ENCODE measurements at regions not wholly inside any gene's neighbourhood (a gene's known extent, or its start where the extent isn't known, plus 50 kb on each side); places are given as distances from the start of the nearest gene placed in this dataset.

- Histone ChIP-seq H3K36me3 (no peaks in the 10 kb centered on the region), H3K4me3 (no peak overlapping the region), H3K27me3 (no peaks in the 10 kb centered on the region), H3K9me3 (no peaks in the 10 kb centered on the region), H3K4me1 (no peaks in the 10 kb centered on the region), H3K27ac (no peak overlapping the region)
- DNase-seq (ENCODE audit: low spot score in 2 of 2) = no peak
- intact Hi-C loops (cut with DNase I) = no loop called here
- TF ChIP-seq, protein P1, sequence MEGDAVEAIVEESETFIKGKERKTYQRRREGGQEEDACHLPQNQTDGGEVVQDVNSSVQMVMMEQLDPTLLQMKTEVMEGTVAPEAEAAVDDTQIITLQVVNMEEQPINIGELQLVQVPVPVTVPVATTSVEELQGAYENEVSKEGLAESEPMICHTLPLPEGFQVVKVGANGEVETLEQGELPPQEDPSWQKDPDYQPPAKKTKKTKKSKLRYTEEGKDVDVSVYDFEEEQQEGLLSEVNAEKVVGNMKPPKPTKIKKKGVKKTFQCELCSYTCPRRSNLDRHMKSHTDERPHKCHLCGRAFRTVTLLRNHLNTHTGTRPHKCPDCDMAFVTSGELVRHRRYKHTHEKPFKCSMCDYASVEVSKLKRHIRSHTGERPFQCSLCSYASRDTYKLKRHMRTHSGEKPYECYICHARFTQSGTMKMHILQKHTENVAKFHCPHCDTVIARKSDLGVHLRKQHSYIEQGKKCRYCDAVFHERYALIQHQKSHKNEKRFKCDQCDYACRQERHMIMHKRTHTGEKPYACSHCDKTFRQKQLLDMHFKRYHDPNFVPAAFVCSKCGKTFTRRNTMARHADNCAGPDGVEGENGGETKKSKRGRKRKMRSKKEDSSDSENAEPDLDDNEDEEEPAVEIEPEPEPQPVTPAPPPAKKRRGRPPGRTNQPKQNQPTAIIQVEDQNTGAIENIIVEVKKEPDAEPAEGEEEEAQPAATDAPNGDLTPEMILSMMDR (IDR thresholded peaks at IDR 0.05) = no peak
These were observed 151.9 kb upstream of the TANK start for GRCh38 chr2:161008311-161008710.

DNA sequence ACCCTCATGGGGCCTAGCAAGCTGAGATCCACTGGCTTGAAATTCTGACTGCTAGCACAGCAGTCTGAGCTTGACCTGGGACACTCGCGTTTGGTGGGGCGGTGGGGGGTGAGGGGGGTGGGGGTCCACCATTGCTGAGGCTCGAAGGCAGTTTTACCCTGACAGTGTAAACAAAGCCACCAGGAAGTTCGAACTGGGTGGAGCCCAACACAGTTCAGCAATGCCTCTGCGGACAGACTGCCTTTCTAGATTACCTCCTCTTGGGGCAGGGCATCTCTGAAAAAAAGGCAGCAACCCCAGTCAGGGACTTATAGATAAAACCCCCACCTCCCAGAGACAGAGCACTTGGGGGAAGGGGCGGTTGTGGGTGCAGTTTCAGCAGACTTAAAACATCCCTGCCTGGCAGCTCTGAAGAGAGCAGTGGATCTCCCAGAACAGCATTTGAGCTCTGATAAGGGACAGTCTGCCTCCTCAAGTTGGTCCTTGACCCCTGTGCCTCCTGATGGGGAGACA lies 149.7 kb upstream of the TANK start:
- Histone ChIP-seq H3K27me3 (no peaks in the 10 kb centered on the region), H3K4me1 (no peaks in the 10 kb centered on the region), H3K36me3 (no peaks in the 10 kb centered on the region), H3K4me3 (no peak overlapping the region), H3K9me3 (no peaks in the 10 kb centered on the region), H3K27ac (no peak overlapping the region)
- intact Hi-C loops (cut with DNase I) = no loop called here
- DNase-seq (ENCODE audit: low spot score in 2 of 2) = no peak
- TF ChIP-seq, protein P1 (IDR thresholded peaks at IDR 0.05) = no peak

- no peak for DNase-seq (ENCODE audit: low spot score in 2 of 2)
- no peak overlapping the region for H3K27ac ChIP-seq
- TF ChIP-seq, protein P1 (IDR thresholded peaks at IDR 0.05) = no peak
- intact Hi-C loops (cut with DNase I) = no loop called here
- no peak overlapping the region for H3K4me3 ChIP-seq
- no peaks in the 10 kb centered on the region for H3K36me3 ChIP-seq
- H3K27me3 ChIP-seq = no peaks in the 10 kb centered on the region
- no peaks in the 10 kb centered on the region for H3K4me1 ChIP-seq
- no peaks in the 10 kb centered on the region for H3K9me3 ChIP-seq
These were observed 142.3 kb upstream of the TANK start for GRCh38 chr2:161017780-161018470.

GRCh38 chr2:161019311-161019710 lies 140.9 kb upstream of the TANK start:
- Histone ChIP-seq H3K27ac (no peak overlapping the region), H3K4me1 (no peaks in the 10 kb centered on the region), H3K4me3 (no peak overlapping the region), H3K9me3 (no peaks in the 10 kb centered on the region), H3K27me3 (no peaks in the 10 kb centered on the region), H3K36me3 (no peaks in the 10 kb centered on the region)
- TF ChIP-seq, protein P1 (IDR thresholded peaks at IDR 0.05) = no peak
- DNase-seq (ENCODE audit: low spot score in 2 of 2) = no peak
- intact Hi-C loops (cut with DNase I) = no loop called here

- TF ChIP-seq, protein P1 (IDR thresholded peaks at IDR 0.05) = no peak
- Histone ChIP-seq H3K27me3 (no peaks in the 10 kb centered on the region), H3K9me3 (no peaks in the 10 kb centered on the region), H3K4me3 (no peak overlapping the region), H3K27ac (no peak overlapping the region), H3K36me3 (no peaks in the 10 kb centered on the region), H3K4me1 (no peaks in the 10 kb centered on the region)
- intact Hi-C loops (cut with DNase I) = no loop called here
- DNase-seq (ENCODE audit: low spot score in 2 of 2) = no peak
These were observed 139.8 kb upstream of the TANK start for GRCh38 chr2:161020437-161020836.

Measured in ascending aorta (tissue), 2 donors.